Activated naive CD8-positive, alpha-beta T cell treated with anti-CD3 and anti-CD28 coated beads for 36 hours (primary cell): ENCODE measurements at regions not wholly inside any gene's neighbourhood (a gene's known extent, or its start where the extent isn't known, plus 50 kb on each side); places are given as distances from the start of the nearest gene placed in this dataset.
"Not testable (repeated sequence)": the region's sequence is repeated elsewhere in the genome, so short reads cannot be mapped to it uniquely, and the experiment has no call there.

ENCODE experiments used
- DNase-seq: peaks from one replicate; pipeline ENCODE4 v3.0.0; 2021
- H3K27ac Mint-ChIP-seq: one replicate; pipeline ENCODE4 v1.8.0; 2022; ENCODE audit warnings: mild to moderate bottlenecking, moderate library complexity, mixed read lengths
- H3K27me3 Mint-ChIP-seq: one replicate; pipeline ENCODE4 v1.8.0; 2022; ENCODE audit warnings: mild to moderate bottlenecking, mixed read lengths
- H3K36me3 Mint-ChIP-seq: one replicate; pipeline ENCODE4 v1.8.0; 2021; ENCODE audit warnings: mild to moderate bottlenecking, mixed read lengths
- H3K4me1 Mint-ChIP-seq: one replicate; pipeline ENCODE4 v1.8.0; 2021; ENCODE audit warnings: mixed read lengths
- H3K4me3 Mint-ChIP-seq: one replicate; pipeline ENCODE4 v1.8.0; 2022; ENCODE audit warnings: mild to moderate bottlenecking, moderate library complexity, mixed read lengths
- H3K9me3 Mint-ChIP-seq: one replicate; pipeline ENCODE4 v1.8.0; 2022; ENCODE audit warnings: mixed read lengths

GRCh38 chr3:22691407-22691806, 511.7 kb upstream of the UBE2E2 start:
- H3K9me3 Mint-ChIP-seq: peaks cover 8% of the 10 kb centered on the region
- H3K27me3 Mint-ChIP-seq: no peaks in the 10 kb centered on the region
- H3K27ac Mint-ChIP-seq: no peak overlapping the region

GRCh38 chr3:22691856-22692628, 511.1 kb upstream of the UBE2E2 start:
- H3K36me3 Mint-ChIP-seq: no peaks in the 10 kb centered on the region
- no peak overlapping the region for H3K4me3 Mint-ChIP-seq
- no peak overlapping the region for H3K27ac Mint-ChIP-seq
- peaks cover 3% of the 10 kb centered on the region for H3K9me3 Mint-ChIP-seq
- H3K4me1 Mint-ChIP-seq: no peaks in the 10 kb centered on the region
- H3K27me3 Mint-ChIP-seq: no peaks in the 10 kb centered on the region
- no peak for DNase-seq

More at GRCh38 chr3:22691407-22691806, 511.7 kb upstream of the UBE2E2 start:
- Mint-ChIP-seq H3K4me3 (no peak overlapping the region), H3K36me3 (no peaks in the 10 kb centered on the region), H3K4me1 (no peaks in the 10 kb centered on the region)
- no peak for DNase-seq

DNA sequence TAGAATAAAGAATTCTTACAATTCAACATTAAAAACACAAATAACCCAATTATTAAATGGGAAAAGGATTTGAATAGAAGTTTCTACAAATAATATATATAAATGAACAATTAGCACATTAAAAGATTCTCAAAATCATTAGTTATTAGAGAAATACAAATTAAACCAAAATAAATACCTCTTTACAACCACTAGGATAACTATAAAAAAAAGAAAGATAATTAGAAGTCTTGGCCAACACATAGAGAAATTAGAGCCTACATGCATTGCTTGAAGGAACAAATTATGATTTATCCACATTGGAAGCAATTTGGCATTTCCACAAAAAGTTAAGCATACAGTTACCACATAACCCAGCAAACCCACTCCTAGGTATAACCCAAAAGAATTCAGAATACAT, 502.3 kb upstream of the UBE2E2 start:
- Mint-ChIP-seq H3K27ac (no peak overlapping the region), H3K4me1 (no peaks in the 10 kb centered on the region), H3K36me3 (no peaks in the 10 kb centered on the region), H3K9me3 (no peaks in the 10 kb centered on the region), H3K4me3 (no peak overlapping the region), H3K27me3 (no peaks in the 10 kb centered on the region)
- no peak for DNase-seq

- no peaks in the 10 kb centered on the region for H3K36me3 Mint-ChIP-seq
- H3K4me1 Mint-ChIP-seq: no peaks in the 10 kb centered on the region
- H3K27me3 Mint-ChIP-seq: no peaks in the 10 kb centered on the region
- no peak for DNase-seq
- H3K9me3 Mint-ChIP-seq: peaks cover 8% of the 10 kb centered on the region
- H3K27ac Mint-ChIP-seq: no peak overlapping the region
- H3K4me3 Mint-ChIP-seq: no peak overlapping the region
Observed at GRCh38 chr3:22704166-22704565, 499.0 kb upstream of the UBE2E2 start.

- no peaks in the 10 kb centered on the region for H3K27me3 Mint-ChIP-seq
- H3K9me3 Mint-ChIP-seq: peaks cover 10% of the 10 kb centered on the region
- no peak overlapping the region for H3K4me3 Mint-ChIP-seq
- DNase-seq: no peak
- H3K4me1 Mint-ChIP-seq: no peaks in the 10 kb centered on the region
- H3K36me3 Mint-ChIP-seq: no peaks in the 10 kb centered on the region
- H3K27ac Mint-ChIP-seq: no peak overlapping the region
Observed at GRCh38 chr3:22704571-22705354, 498.4 kb upstream of the UBE2E2 start.

DNA sequence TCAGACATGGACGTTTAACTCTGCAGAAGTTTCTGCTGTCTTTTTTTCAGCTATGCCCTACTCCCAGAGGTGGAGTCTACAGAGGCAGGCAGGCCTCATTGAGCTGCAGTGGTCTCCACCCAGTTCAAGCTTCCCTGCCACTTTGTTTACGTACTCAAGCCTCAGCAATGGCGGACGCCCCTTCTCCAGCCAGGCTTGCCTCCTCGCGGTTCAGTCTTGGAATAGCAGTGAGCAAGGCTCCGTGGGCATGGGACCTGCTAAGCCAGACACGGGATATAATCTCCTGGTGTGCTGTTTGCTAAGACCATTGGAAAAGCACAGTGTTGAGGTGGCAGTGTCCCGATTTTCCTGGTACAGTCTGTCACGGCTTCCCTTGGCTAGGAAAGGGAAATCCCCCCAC, 496.2 kb upstream of the UBE2E2 start:
- DNase-seq, H3K4me1 Mint-ChIP-seq, H3K4me3 Mint-ChIP-seq, H3K36me3 Mint-ChIP-seq, H3K27ac Mint-ChIP-seq, H3K27me3 Mint-ChIP-seq: not testable (repeated sequence)
- peaks cover 16% of the 10 kb centered on the region for H3K9me3 Mint-ChIP-seq

GRCh38 chr3:22713936-22714335, 489.2 kb upstream of the UBE2E2 start:
- H3K27ac Mint-ChIP-seq: no peak overlapping the region
- no peaks in the 10 kb centered on the region for H3K4me1 Mint-ChIP-seq
- H3K4me3 Mint-ChIP-seq: no peak overlapping the region
- H3K36me3 Mint-ChIP-seq: no peaks in the 10 kb centered on the region
- H3K27me3 Mint-ChIP-seq: no peaks in the 10 kb centered on the region
- H3K9me3 Mint-ChIP-seq: peaks cover 15% of the 10 kb centered on the region
- no peak for DNase-seq

- Mint-ChIP-seq H3K4me1 (no peaks in the 10 kb centered on the region), H3K4me3 (no peak overlapping the region), H3K36me3 (no peaks in the 10 kb centered on the region), H3K9me3 (peaks cover 14% of the 10 kb centered on the region), H3K27me3 (no peaks in the 10 kb centered on the region), H3K27ac (no peak overlapping the region)
- no peak for DNase-seq
Observed at GRCh38 chr3:22714749-22715148, 488.4 kb upstream of the UBE2E2 start.

DNA sequence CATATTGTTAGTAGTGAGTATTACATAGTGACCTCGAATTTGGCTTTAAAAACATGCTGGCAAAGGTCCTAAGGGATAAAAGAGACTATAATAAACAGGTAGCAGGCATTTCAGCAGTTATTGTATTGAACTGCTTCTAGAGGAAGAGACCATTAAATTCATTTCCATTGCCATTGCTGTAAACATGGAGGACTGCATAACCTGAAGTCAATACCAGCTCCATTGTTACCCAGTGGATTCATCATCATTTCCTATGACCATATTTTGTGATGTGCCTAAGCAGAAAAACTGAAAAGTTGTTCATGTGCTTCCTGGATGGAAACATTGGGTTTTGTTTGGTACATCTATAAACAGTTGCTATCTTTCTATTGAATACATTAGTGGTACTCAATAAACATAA, 482.5 kb upstream of the UBE2E2 start:
- Mint-ChIP-seq H3K4me1 (no peaks in the 10 kb centered on the region), H3K27ac (no peak overlapping the region), H3K36me3 (no peaks in the 10 kb centered on the region), H3K9me3 (peaks cover 5% of the 10 kb centered on the region), H3K4me3 (no peak overlapping the region), H3K27me3 (no peaks in the 10 kb centered on the region)
- no peak for DNase-seq

GRCh38 chr3:22724420-22724819, 478.7 kb upstream of the UBE2E2 start:
- Mint-ChIP-seq H3K4me3 (no peak overlapping the region), H3K27me3 (no peaks in the 10 kb centered on the region), H3K9me3 (no peaks in the 10 kb centered on the region), H3K27ac (no peak overlapping the region), H3K4me1 (no peaks in the 10 kb centered on the region), H3K36me3 (no peaks in the 10 kb centered on the region)
- DNase-seq: no peak

DNA sequence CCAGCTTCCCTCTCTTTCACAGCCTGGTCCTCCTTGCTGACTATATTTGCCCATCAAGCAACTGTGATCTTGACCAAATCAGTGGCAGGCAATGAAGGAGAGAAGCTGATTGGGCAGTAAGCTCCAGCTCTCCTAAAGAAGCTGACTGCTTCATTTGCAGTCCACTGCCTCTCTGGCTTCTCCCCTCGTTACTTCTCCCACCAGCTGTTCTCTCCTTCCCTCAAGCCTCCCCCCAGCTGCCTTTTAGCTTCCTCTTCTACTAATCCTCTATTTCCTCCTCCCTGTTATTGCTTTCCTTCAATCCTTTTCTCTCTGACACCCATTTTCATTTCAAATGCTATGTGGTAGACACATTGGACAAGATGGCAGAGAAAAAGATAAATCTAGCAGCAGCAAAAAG, 474.7 kb upstream of the UBE2E2 start:
- no peaks in the 10 kb centered on the region for H3K27me3 Mint-ChIP-seq
- no peak for DNase-seq
- no peak overlapping the region for H3K27ac Mint-ChIP-seq
- no peaks in the 10 kb centered on the region for H3K36me3 Mint-ChIP-seq
- no peaks in the 10 kb centered on the region for H3K9me3 Mint-ChIP-seq
- no peaks in the 10 kb centered on the region for H3K4me1 Mint-ChIP-seq
- no peak overlapping the region for H3K4me3 Mint-ChIP-seq

GRCh38 chr3:22729212-22729611, 473.9 kb upstream of the UBE2E2 start:
- Mint-ChIP-seq H3K36me3 (no peaks in the 10 kb centered on the region), H3K9me3 (no peaks in the 10 kb centered on the region), H3K4me3 (no peak overlapping the region), H3K27me3 (no peaks in the 10 kb centered on the region), H3K27ac (no peak overlapping the region), H3K4me1 (no peaks in the 10 kb centered on the region)
- DNase-seq: no peak

DNA sequence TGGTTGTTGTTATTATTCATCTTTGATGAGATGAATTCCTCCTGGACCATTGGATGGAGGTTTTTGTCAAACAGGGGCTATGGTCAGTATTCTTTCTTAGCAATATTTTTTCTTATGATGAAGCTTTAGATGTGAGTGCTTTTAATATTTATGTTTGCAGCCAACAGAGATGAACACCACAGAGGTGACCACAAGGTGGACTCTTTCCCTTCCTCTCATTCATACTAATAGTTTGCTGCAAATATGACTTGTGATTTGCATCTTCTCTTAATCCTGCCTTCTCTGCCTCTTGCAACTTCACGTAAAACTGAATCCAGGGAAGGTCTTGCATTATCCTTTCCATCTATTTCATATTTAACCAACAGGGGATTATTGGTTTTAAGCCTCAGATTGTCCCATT, 473.1 kb upstream of the UBE2E2 start:
- H3K36me3 Mint-ChIP-seq: no peaks in the 10 kb centered on the region
- no peaks in the 10 kb centered on the region for H3K27me3 Mint-ChIP-seq
- H3K4me1 Mint-ChIP-seq: no peaks in the 10 kb centered on the region
- H3K9me3 Mint-ChIP-seq: no peaks in the 10 kb centered on the region
- DNase-seq: no peak
- no peak overlapping the region for H3K4me3 Mint-ChIP-seq
- no peak overlapping the region for H3K27ac Mint-ChIP-seq

GRCh38 chr3:22730701-22731100, 472.4 kb upstream of the UBE2E2 start:
- DNase-seq: no peak
- no peak overlapping the region for H3K27ac Mint-ChIP-seq
- H3K4me1 Mint-ChIP-seq: no peaks in the 10 kb centered on the region
- no peak overlapping the region for H3K4me3 Mint-ChIP-seq
- H3K27me3 Mint-ChIP-seq: no peaks in the 10 kb centered on the region
- H3K9me3 Mint-ChIP-seq: no peaks in the 10 kb centered on the region
- H3K36me3 Mint-ChIP-seq: no peaks in the 10 kb centered on the region

DNA sequence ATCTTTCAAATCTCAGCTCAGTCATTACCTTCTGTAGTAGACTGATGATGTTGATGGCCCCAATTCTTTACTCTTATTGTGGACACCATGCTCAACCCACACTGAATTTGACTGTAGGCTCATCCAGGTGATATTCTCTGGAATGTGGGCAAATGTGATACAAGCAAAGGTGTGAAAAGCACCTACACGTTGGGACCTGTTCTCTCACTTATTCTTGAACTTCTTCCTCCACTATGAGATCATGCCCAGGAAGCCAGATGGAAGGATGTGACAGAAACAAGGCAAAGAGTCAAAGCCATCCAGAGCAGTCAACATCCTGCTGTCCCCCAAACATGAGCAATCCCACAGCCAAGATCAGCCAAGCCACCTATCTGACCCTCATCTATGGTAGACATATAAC, 471.2 kb upstream of the UBE2E2 start:
- H3K4me1 Mint-ChIP-seq: no peaks in the 10 kb centered on the region
- H3K36me3 Mint-ChIP-seq: no peaks in the 10 kb centered on the region
- H3K27ac Mint-ChIP-seq: no peak overlapping the region
- no peaks in the 10 kb centered on the region for H3K27me3 Mint-ChIP-seq
- no peak overlapping the region for H3K4me3 Mint-ChIP-seq
- DNase-seq: no peak
- no peaks in the 10 kb centered on the region for H3K9me3 Mint-ChIP-seq

DNA sequence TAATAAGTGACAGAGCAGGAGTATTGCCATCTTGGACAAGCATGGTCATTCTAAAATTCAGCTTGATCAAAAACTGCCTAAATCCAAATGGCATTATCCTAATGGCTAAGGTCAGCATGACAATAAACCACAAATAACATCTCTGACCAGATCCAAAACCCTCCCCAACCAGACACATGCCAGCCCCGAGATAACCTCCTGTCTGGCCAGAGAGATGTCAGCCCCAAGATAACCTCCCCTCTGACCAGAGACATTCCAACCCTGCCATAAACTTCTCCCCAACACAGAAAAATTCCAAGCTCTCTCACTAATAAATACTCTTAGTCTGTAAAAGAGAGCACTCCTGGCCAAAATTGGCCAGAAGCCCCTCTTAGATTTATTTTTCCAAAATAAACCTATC, 470.5 kb upstream of the UBE2E2 start:
- Mint-ChIP-seq H3K9me3 (no peaks in the 10 kb centered on the region), H3K27me3 (no peaks in the 10 kb centered on the region), H3K4me3 (no peak overlapping the region), H3K27ac (no peak overlapping the region), H3K36me3 (no peaks in the 10 kb centered on the region), H3K4me1 (no peaks in the 10 kb centered on the region)
- DNase-seq: no peak
